ENCODE measurements at regions not wholly inside any gene's neighbourhood (a gene's known extent, or its start where the extent isn't known, plus 50 kb on each side); places are given as distances from the start of the nearest gene placed in this dataset.

- DNase-seq (ENCODE audit: low read depth in 4 of 4, low spot score in 3 of 4), result no peak
These were observed 130.1 kb upstream of the MAGEB18 start for GRCh38 chrX:26008042-26008441.

- DNase-seq (ENCODE audit: low read depth in 4 of 4, low spot score in 3 of 4), result no peak
These were observed 129.5 kb upstream of the MAGEB18 start for GRCh38 chrX:26008691-26009090.

GRCh38 chrX:26019386-26019785, 118.8 kb upstream of the MAGEB18 start:
- DNase-seq (ENCODE audit: low read depth in 4 of 4, low spot score in 3 of 4), result no peak

- no peak for DNase-seq (ENCODE audit: low read depth in 4 of 4, low spot score in 3 of 4)
These were observed 112.0 kb upstream of the MAGEB18 start for GRCh38 chrX:26026179-26026578.

- DNase-seq (ENCODE audit: low read depth in 4 of 4, low spot score in 3 of 4), result no peak
These were observed 105.8 kb upstream of the MAGEB18 start for GRCh38 chrX:26032111-26032912.

- DNase-seq (ENCODE audit: low read depth in 4 of 4, low spot score in 3 of 4), result no peak
These were observed 100.8 kb upstream of the MAGEB18 start for GRCh38 chrX:26037367-26037766.

- DNase-seq (ENCODE audit: low read depth in 4 of 4, low spot score in 3 of 4), result no peak
These were observed 88.0 kb upstream of the MAGEB18 start for GRCh38 chrX:26050099-26050498.

GRCh38 chrX:26070882-26071281, 67.3 kb upstream of the MAGEB18 start:
- DNase-seq (ENCODE audit: low read depth in 4 of 4, low spot score in 3 of 4), result no peak

GRCh38 chrX:26071618-26072017, 66.5 kb upstream of the MAGEB18 start:
- no peak for DNase-seq (ENCODE audit: low read depth in 4 of 4, low spot score in 3 of 4)

GRCh38 chrX:26083093-26083492, 55.0 kb upstream of the MAGEB18 start:
- no peak for DNase-seq (ENCODE audit: low read depth in 4 of 4, low spot score in 3 of 4)
